ENCODE measurements at regions not wholly inside any gene's neighbourhood (a gene's known extent, or its start where the extent isn't known, plus 50 kb on each side); places are given as distances from the start of the nearest gene placed in this dataset.

DNA sequence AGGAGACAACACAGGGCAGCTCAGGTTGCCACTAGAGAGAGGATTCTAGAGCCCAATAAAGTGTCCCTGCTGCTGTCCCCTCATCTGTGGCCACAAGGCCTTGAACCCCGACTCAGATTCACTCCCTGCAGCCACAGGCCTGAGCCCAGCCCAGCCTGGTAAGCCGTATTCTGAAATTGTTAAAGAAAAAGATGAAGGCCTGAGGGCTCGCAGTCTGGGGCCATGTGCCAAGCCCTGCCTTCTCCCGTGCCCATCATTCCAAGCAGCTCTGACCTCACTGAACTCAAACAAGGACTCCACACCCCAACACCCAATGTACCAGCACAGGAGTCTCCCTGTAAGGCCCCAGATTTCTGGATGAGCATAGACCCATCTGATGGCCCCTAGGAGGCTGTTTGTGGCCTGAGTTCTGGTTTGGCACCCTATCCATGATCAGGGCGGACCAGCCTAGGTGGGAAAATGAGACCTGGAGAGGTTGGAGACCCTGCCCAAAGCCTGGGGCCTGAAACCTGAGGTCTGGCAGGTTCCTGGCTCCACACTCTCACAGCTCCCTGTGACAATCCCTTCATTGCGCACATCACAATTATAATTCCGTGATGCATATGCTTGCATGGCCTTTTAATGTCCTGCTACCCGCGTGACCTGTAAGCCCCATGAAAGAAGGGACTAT is 62.0 kb upstream of the TOP1 start:
- TF ChIP-seq, protein P1, sequence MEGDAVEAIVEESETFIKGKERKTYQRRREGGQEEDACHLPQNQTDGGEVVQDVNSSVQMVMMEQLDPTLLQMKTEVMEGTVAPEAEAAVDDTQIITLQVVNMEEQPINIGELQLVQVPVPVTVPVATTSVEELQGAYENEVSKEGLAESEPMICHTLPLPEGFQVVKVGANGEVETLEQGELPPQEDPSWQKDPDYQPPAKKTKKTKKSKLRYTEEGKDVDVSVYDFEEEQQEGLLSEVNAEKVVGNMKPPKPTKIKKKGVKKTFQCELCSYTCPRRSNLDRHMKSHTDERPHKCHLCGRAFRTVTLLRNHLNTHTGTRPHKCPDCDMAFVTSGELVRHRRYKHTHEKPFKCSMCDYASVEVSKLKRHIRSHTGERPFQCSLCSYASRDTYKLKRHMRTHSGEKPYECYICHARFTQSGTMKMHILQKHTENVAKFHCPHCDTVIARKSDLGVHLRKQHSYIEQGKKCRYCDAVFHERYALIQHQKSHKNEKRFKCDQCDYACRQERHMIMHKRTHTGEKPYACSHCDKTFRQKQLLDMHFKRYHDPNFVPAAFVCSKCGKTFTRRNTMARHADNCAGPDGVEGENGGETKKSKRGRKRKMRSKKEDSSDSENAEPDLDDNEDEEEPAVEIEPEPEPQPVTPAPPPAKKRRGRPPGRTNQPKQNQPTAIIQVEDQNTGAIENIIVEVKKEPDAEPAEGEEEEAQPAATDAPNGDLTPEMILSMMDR (IDR thresholded peaks at IDR 0.05; ENCODE audit: low read depth, low read length, missing input control) = no peak
- TF ChIP-seq, protein P2, sequence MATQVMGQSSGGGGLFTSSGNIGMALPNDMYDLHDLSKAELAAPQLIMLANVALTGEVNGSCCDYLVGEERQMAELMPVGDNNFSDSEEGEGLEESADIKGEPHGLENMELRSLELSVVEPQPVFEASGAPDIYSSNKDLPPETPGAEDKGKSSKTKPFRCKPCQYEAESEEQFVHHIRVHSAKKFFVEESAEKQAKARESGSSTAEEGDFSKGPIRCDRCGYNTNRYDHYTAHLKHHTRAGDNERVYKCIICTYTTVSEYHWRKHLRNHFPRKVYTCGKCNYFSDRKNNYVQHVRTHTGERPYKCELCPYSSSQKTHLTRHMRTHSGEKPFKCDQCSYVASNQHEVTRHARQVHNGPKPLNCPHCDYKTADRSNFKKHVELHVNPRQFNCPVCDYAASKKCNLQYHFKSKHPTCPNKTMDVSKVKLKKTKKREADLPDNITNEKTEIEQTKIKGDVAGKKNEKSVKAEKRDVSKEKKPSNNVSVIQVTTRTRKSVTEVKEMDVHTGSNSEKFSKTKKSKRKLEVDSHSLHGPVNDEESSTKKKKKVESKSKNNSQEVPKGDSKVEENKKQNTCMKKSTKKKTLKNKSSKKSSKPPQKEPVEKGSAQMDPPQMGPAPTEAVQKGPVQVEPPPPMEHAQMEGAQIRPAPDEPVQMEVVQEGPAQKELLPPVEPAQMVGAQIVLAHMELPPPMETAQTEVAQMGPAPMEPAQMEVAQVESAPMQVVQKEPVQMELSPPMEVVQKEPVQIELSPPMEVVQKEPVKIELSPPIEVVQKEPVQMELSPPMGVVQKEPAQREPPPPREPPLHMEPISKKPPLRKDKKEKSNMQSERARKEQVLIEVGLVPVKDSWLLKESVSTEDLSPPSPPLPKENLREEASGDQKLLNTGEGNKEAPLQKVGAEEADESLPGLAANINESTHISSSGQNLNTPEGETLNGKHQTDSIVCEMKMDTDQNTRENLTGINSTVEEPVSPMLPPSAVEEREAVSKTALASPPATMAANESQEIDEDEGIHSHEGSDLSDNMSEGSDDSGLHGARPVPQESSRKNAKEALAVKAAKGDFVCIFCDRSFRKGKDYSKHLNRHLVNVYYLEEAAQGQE (IDR thresholded peaks at IDR 0.05) = no peak
- TF ChIP-seq, protein P3, sequence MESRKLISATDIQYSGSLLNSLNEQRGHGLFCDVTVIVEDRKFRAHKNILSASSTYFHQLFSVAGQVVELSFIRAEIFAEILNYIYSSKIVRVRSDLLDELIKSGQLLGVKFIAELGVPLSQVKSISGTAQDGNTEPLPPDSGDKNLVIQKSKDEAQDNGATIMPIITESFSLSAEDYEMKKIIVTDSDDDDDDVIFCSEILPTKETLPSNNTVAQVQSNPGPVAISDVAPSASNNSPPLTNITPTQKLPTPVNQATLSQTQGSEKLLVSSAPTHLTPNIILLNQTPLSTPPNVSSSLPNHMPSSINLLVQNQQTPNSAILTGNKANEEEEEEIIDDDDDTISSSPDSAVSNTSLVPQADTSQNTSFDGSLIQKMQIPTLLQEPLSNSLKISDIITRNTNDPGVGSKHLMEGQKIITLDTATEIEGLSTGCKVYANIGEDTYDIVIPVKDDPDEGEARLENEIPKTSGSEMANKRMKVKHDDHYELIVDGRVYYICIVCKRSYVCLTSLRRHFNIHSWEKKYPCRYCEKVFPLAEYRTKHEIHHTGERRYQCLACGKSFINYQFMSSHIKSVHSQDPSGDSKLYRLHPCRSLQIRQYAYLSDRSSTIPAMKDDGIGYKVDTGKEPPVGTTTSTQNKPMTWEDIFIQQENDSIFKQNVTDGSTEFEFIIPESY (IDR thresholded peaks at IDR 0.05) = no peak
- TF ChIP-seq YY1 (IDR thresholded peaks at IDR 0.05) (no peak), GABPA (IDR thresholded peaks at IDR 0.05 in 1 of 2, conservative IDR thresholded peaks at IDR 0.05 in 1 of 2) (no peak), JUND (IDR thresholded peaks at IDR 0.05) (no peak), RAD21 (IDR thresholded peaks at IDR 0.05) (no peak), HNF4G (IDR thresholded peaks at IDR 0.05) (no peak), TAF1 (conservative IDR thresholded peaks at IDR 0.05) (no peak), HNF4A (conservative IDR thresholded peaks at IDR 0.05) (no peak), RXRA (IDR thresholded peaks at IDR 0.05) (no peak), EGR1 (IDR thresholded peaks at IDR 0.05; ENCODE audit: low read depth in 2 of 2) (no peak)
- TF ChIP-seq, protein P4, sequence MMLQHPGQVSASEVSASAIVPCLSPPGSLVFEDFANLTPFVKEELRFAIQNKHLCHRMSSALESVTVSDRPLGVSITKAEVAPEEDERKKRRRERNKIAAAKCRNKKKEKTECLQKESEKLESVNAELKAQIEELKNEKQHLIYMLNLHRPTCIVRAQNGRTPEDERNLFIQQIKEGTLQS (IDR thresholded peaks at IDR 0.05) = no peak
- TF ChIP-seq, protein P5, sequence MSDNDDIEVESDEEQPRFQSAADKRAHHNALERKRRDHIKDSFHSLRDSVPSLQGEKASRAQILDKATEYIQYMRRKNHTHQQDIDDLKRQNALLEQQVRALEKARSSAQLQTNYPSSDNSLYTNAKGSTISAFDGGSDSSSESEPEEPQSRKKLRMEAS (IDR thresholded peaks at IDR 0.05) = no peak
